Renal pelvis (tissue), 1 donor: ENCODE measurements at regions not wholly inside any gene's neighbourhood (a gene's known extent, or its start where the extent isn't known, plus 50 kb on each side); places are given as distances from the start of the nearest gene placed in this dataset.

Experiments
- DNase-seq: peaks from one replicate; pipeline ENCODE4 v3.0.0-alpha.2; 2013

DNA sequence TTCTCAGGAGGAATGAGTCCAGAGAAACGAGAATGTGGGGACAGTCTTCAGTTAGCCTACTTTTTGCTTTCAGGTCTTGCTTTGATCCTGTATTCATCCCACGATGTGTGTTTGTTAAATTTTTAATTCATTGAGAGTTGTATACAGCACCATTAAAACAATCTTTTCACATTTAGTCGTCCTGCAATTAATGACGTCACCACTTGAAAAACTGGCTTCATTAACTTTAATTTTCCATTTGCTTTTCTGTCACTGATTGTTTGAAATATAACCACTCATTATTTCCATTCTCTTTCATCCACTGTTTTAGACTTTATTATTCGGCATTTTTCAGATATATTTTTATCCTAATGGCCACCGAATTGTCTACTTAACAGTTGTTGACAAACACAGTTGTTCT lies 146.9 kb downstream of the TFEC start:
- no peak for DNase-seq

- DNase-seq: no peak
Observed at GRCh38 chr7:115881476-115881875, 149.1 kb downstream of the TFEC start.

GRCh38 chr7:115879171-115879570 lies 151.4 kb downstream of the TFEC start:
- no peak for DNase-seq

- no peak for DNase-seq
Observed at GRCh38 chr7:115869801-115870200, 160.8 kb downstream of the TFEC start.

DNA sequence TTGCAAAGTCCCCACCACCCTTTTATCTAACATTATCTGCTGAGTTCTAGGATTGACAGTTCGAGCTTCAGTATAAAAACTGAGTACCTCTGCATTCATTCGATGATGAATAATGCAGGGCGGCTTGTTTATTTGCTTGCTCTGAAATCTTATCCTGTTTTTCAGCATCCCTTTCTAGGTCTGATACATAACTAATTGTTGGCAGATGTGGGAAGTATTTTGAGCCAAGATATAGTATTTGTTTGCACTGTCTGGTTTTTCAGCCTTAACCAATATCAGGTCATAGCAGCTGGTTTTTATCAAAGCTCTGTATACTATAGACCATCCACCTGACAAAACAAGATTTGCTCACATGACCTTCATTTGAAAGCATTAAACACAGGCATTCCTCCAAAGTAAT lies 161.4 kb downstream of the TFEC start:
- DNase-seq: no peak

GRCh38 chr7:115868369-115868768 lies 162.2 kb downstream of the TFEC start:
- no peak for DNase-seq

DNA sequence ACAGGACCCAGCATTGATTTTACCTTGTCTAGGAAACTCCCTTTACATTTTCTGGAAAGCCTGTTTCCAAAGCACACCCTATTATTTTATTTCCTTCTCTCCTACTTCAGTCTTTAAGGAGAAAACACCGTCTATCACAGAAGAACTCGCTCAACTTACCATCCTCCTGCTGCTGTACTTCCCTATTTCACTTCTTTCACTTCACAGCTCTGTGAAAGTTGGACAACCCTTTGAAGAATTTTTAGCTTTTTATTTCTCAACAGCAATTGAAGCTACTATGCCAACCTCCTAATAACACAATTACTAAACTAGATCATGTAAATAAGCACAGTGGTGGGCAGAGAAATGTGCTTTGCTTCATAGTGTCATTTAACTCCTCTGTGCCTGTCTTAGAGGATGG lies 166.5 kb downstream of the TFEC start:
- no peak for DNase-seq

DNA sequence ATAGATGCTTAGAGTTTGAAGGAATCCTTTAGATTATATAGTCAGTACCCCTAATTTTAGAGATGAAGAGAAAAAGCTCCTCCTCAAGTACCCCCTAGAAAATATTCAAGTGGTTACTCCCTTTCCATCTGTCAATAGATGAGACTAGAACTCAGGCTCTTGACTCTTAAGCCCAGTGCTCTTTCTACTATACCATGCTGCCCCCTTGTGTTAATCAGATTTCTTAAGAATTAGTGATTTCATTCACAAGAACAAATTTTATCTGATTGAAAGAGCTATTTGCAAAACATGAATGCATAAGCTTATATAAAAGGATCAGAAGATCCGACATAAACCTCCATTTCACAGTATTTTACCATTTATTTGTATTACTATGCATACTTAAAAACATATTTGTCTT lies 179.3 kb downstream of the TFEC start:
- DNase-seq: no peak

- no peak for DNase-seq
Observed at GRCh38 chr7:115850774-115851173, 179.8 kb downstream of the TFEC start.

DNA sequence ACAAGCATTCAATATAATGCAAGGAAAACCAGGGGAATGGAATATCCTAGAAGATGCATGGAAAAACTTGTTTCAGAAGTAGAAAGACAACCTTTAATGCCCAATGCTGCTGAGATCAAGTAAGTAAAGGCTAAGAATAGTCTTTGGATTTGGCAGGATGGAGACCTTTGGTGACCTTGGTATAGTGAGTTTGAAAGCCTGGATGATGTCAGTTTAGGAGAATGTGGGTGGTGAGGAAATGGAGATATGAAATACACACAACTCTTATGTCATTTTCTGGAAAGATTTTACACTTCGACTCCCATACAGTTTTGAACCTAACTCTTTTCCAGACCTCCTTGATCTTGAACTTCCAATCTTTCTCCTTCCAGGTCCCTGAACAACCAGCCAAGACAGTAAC lies 185.7 kb downstream of the TFEC start:
- DNase-seq: no peak

GRCh38 chr7:115840702-115841101 lies 189.9 kb downstream of the TFEC start:
- DNase-seq: no peak

GRCh38 chr7:115838829-115839228 lies 191.7 kb downstream of the TFEC start:
- DNase-seq: no peak

- no peak for DNase-seq
Observed at GRCh38 chr7:115831371-115831770, 199.2 kb downstream of the TFEC start.

GRCh38 chr7:115827305-115828045 lies 203.1 kb downstream of the TFEC start:
- no peak for DNase-seq

DNA sequence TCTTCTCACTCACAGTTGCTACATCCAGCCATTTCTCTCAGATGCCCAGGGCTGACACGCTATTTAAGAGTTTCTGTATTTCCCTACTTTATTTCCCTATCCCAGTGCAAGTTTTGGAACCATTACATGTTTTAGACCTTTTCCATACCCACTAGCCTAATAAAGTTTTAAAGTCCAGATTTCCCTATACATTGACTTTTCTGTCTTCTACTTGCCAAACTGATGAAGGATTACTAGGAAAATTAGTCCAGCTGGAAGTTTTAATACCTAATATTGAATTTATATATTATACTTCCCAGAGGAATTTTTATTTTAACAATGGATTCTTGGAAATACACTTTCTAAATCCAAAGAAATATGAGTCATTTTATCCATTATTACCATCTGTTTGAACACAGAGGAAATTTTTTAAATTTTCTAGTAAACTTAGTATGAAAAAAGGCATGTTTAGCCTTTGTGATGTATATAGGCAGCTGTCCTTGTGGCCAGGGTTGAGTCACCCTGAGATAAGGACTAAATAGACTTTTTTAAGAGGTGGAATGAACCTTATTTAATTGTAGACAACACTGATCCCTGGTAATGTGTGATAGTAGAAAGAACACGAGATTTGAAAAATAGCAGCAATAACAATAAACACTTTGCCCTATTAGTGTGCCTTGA lies 205.0 kb downstream of the TFEC start:
- DNase-seq: no peak

GRCh38 chr7:115822801-115823200 lies 207.8 kb downstream of the TFEC start:
- no peak for DNase-seq

DNA sequence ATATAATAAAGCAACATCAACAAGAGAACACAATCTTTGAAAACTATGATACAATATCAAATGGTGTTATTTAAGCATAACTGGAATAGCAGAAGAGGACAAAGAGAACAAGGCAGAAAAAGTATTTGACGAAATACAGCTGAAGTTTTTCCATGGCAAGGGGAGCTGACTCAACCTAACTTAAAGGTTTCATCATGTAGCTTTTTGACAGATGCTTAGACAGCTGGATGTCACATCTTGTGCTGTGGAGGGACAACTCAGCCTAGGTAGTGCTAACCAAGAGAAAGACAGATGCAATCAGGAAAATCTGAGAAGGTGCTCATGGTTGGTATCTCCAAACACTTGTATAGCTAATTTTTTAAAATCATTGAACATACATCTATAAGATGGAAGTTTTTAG lies 208.2 kb downstream of the TFEC start:
- no peak for DNase-seq

GRCh38 chr7:115816318-115816974 lies 214.1 kb downstream of the TFEC start:
- no peak for DNase-seq

DNA sequence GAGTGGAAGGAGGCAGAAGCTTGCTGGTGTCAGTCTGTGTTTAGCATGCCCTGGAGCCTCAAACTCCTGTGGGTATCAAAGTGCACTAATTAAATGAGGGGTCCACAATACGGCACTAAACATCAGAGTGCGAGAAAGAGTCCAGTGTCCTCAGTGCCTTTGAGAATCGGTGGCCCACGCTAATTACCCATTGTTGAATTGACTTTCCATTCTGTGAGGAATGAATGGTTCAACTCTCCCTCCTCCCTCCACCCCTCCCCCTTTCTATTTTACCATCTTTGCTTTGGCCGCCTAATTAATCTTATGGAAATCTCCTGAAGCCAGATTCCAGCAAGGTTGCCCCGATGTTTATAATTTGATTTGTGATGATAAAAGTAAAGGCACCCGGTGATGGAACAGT lies 217.8 kb downstream of the TFEC start:
- no peak for DNase-seq

- no peak for DNase-seq
Observed at GRCh38 chr7:115805458-115805857, 225.1 kb downstream of the TFEC start.

DNA sequence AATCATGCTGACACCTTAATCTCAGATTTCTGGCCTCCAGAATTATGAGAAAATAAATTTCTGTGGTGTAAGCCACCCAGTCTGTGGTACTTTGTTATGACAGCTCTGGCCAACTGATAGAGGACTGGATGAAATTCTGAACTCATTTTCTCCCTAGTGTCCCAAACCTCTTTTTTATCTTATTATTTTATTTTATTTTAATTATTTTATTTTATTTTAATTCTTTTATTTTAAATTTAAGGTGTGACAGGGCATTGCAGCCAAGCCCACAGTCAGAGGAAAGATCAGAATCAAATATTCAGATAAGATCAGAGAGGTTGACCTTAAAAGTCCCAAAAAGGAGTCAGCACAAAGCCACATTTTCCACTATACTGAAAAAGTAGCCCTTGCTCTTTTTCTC lies 228.1 kb downstream of the TFEC start:
- no peak for DNase-seq

GRCh38 chr7:115799430-115799829 lies 231.1 kb downstream of the TFEC start:
- no peak for DNase-seq

DNA sequence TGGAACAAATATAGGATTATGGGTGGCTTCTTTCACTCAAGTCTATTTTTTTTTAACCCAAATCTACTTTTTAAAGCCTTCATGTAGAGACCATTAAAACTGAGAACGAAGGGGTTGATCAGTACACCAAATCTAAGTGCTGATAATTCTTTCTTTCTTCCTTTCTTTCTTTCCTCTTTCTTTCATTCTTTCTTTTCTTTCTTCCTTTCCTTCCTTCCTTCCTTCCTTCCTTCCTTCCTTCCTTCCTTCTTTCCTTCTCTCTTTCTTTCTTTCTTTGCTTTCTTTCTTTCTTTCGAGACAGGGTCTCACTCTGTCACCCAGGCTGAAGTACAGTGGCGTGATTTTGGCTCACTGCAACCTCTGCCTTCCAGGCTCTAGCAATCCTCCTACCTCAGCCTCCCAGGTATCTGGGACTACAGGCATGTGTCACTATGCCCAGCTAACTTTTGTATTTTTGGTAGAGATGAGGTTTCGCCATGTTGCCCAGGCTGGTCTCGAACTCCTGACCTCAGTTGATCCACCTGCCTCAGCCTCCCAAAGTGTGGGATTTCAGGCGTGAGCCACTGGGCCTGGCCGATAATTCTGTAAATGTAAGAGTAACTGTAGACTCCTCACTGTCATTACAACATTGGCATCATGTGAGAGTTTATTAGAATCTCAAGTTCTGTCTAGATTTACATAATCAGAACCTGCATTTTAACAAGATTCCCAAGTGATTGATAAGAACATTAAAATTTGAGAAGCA lies 236.4 kb downstream of the TFEC start:
- no peak for DNase-seq
